ENCODE measurements at regions not wholly inside any gene's neighbourhood (a gene's known extent, or its start where the extent isn't known, plus 50 kb on each side); places are given as distances from the start of the nearest gene placed in this dataset.

DNA sequence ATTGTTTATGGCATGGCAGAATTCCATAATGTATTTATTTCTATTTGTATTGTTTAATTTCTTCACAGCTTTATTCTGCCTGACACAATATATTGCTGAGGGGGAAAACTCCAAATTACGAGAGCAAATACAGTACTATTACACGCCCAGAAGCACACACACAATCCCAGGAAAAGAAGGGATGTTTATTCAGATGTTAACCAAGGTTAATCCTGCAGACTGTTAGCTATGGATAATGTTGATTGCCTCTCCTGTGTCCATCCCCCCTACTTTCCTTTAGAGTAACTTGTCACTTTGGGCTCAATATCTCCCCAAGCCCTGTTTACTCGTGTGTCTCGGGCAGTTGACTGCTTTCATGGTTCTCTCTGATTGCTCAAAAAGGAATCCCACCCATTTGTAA is 84.2 kb upstream of the ERCC6L2 start:
- in situ Hi-C loops (cut with HindIII; ENCODE audit: low sequenced_read_pairs): no loop called here
- TF ChIP-seq, protein P1, sequence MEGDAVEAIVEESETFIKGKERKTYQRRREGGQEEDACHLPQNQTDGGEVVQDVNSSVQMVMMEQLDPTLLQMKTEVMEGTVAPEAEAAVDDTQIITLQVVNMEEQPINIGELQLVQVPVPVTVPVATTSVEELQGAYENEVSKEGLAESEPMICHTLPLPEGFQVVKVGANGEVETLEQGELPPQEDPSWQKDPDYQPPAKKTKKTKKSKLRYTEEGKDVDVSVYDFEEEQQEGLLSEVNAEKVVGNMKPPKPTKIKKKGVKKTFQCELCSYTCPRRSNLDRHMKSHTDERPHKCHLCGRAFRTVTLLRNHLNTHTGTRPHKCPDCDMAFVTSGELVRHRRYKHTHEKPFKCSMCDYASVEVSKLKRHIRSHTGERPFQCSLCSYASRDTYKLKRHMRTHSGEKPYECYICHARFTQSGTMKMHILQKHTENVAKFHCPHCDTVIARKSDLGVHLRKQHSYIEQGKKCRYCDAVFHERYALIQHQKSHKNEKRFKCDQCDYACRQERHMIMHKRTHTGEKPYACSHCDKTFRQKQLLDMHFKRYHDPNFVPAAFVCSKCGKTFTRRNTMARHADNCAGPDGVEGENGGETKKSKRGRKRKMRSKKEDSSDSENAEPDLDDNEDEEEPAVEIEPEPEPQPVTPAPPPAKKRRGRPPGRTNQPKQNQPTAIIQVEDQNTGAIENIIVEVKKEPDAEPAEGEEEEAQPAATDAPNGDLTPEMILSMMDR (IDR thresholded peaks at IDR 0.05; ENCODE audit: low read depth, low read length, missing control alignments): no peak
- no peak overlapping the region for H3K4me3 ChIP-seq (ENCODE audit: low read depth, low read length)
- DNase-seq (ENCODE audit: low read depth): no peak

DNA sequence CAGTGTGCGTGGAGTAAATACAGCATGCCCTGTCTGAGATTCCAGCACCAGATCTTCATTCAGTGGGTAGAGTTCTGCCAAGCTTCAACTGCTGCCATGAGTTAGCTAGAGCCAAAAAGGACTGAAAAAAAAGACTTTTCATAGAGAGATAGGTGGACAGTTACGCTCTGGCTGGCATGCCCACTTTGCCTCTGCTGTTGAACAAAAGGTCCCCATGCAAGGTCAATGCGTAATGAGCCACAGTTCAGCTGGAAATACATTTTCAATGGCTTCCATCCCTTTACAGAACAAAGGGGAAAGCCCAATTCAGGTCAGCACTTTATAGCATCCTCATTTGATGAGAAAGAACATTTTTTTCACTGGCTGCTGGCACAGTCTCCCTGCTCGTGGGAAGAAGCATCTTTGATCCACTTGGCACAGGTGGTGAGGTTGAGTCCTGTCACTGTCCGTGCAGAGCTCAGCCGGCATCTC is 86.9 kb upstream of the ERCC6L2 start:
- TF ChIP-seq, protein P1 (IDR thresholded peaks at IDR 0.05; ENCODE audit: low read depth, low read length, missing control alignments): no peak
- DNase-seq (ENCODE audit: low read depth): no peak

DNA sequence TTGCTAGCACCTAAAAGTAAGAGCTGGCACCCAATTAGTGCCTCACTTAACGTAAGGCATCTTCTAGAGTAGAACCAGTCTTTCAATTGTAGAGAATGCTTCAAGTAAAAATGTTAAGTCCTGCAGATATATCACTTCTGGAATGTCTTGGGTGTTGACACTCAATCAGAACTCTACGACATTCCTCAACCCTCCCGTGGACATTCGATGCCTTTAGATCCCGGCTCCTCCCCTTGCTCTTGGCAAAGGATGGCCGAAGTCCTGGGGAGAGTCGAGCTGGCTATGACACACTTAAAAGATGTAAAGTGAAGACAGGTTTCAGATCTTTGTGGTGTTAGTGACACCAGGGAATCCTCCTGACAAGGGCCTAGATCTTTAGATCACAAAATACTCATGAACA is 87.5 kb upstream of the ERCC6L2 start:
- in situ Hi-C loops (cut with HindIII; ENCODE audit: low sequenced_read_pairs): no loop called here
- DNase-seq (ENCODE audit: low read depth): no peak
- TF ChIP-seq, protein P1 (IDR thresholded peaks at IDR 0.05; ENCODE audit: low read depth, low read length, missing control alignments): no peak
- no peak overlapping the region for H3K4me3 ChIP-seq (ENCODE audit: low read depth, low read length)

More for the DNA sequence above, 86.9 kb upstream of the ERCC6L2 start:
- no peak overlapping the region for H3K4me3 ChIP-seq (ENCODE audit: low read depth, low read length)
- in situ Hi-C loops (cut with HindIII; ENCODE audit: low sequenced_read_pairs): no loop called here

DNA sequence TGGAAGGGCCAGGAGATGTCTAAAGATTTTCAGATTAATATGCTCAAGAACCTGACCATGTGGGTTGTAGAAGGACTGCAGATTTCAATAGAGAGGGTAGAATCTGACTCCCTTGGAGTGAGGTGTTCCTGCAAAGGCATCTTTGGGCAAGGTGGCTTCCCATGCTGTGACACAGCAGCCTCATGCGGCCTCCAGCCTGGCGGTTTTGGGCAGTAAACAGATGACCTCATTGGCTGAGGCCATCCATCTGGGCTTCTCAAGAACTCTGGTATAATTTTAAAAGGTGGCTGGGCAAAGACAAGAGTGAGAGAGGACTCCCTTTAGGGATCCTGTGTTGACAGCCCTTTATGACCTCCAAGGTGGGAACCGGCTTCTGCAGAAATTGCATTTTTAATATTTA is 90.3 kb upstream of the ERCC6L2 start:
- in situ Hi-C loops (cut with HindIII; ENCODE audit: low sequenced_read_pairs): no loop called here
- DNase-seq (ENCODE audit: low read depth): no peak
- TF ChIP-seq, protein P1 (IDR thresholded peaks at IDR 0.05; ENCODE audit: low read depth, low read length, missing control alignments): no peak
- H3K4me3 ChIP-seq (ENCODE audit: low read depth, low read length): no peak overlapping the region

DNA sequence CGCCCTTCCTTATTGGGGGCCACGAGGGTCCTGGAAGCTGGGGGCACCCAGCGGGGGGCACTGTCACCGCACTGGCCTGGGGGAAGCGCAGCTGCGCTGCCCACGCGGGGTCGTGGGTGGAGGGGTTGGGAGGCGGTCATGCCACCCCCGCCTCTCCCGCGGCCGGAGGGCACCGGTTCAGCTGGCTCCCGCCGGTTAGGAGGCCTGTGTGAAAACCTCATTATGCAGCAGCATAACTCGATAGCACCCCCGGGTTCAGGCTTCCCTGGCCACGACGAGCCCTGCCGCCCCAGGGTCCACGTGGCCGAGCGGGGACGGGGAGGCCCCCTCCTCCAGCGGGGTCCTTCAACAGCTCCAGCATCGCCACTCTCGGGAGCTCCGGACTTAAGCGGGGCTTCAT is 91.2 kb upstream of the ERCC6L2 start:
- no peak overlapping the region for H3K4me3 ChIP-seq (ENCODE audit: low read depth, low read length)
- TF ChIP-seq, protein P1 (IDR thresholded peaks at IDR 0.05; ENCODE audit: low read depth, low read length, missing control alignments): no peak
- in situ Hi-C loops (cut with HindIII; ENCODE audit: low sequenced_read_pairs): no loop called here
- no peak for DNase-seq (ENCODE audit: low read depth)

DNA sequence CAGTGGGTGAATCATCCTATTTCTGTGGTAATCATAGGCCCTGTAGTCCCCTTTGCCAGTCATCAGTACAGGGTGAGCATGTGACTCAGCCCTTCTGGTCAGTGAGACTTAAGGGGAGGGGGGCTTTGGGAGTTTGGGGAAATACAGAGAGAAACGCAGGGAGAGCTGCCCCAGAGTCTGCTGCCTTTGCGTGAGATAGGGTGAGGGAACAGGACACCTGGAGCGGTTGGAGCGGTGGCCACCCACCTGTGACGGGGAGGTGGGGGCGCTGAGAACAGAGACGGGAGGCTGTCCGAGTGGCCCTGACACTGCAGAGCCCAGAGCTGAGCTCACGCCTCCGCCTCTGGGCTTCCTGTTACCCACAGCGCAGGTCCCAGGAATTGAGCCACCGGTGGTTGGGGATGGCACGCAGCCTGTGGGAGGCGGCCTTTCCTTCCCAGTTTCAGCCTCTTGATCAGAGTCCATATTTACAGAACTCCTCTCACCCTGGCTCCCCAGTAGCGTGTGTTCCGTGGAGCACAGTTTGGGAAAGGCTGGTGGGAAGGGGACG is 92.0 kb upstream of the ERCC6L2 start:
- TF ChIP-seq, protein P1 (IDR thresholded peaks at IDR 0.05; ENCODE audit: low read depth, low read length, missing control alignments): no peak
- DNase-seq (ENCODE audit: low read depth): peak; percentile 16
- in situ Hi-C loops (cut with HindIII; ENCODE audit: low sequenced_read_pairs): no loop called here
- no peak overlapping the region for H3K4me3 ChIP-seq (ENCODE audit: low read depth, low read length)

Data from astrocyte of the cerebellum (primary cell).